22Rv1 (cell line): ENCODE measurements at regions not wholly inside any gene's neighbourhood (a gene's known extent, or its start where the extent isn't known, plus 50 kb on each side); places are given as distances from the start of the nearest gene placed in this dataset.

Source experiments
- H3K27ac ChIP-seq: fragments of 450-650 bp; 2 replicates; pipeline ENCODE4 v1.5.1; 2017
- CTCF ChIP-seq: fragments of 450-650 bp; IDR thresholded peaks from 2 replicates; pipeline ENCODE4 v1.5.1; 2017; ENCODE audit warnings: mild to moderate bottlenecking
- ZFX ChIP-seq: fragments of 450-650 bp; IDR thresholded peaks from 2 replicates; pipeline ENCODE4 v1.6.1; 2017; ENCODE audit warnings: antibody characterized with exemption, borderline replicate concordance

GRCh38 chr6:97401533-97401932, 118.5 kb upstream of the MMS22L start:
- TF ChIP-seq ZFX (no peak), CTCF (no peak)

GRCh38 chr6:97405818-97406409, 122.9 kb upstream of the MMS22L start:
- peak overlapping the region; percentile 75 for H3K27ac ChIP-seq

More at GRCh38 chr6:97401533-97401932, 118.5 kb upstream of the MMS22L start:
- 0 out of 2 replicates have a peak overlapping the region, but pooled peaks have one; percentile 6 for H3K27ac ChIP-seq

GRCh38 chr6:97406633-97407032, 123.6 kb upstream of the MMS22L start:
- H3K27ac ChIP-seq: peak overlapping the region; percentile 75
- TF ChIP-seq ZFX: no peak
- no peak for TF ChIP-seq CTCF

More at GRCh38 chr6:97405818-97406409, 122.9 kb upstream of the MMS22L start:
- no peak for TF ChIP-seq ZFX
- no peak for TF ChIP-seq CTCF

GRCh38 chr6:97411610-97412009, 128.6 kb upstream of the MMS22L start:
- no peak for TF ChIP-seq CTCF
- TF ChIP-seq ZFX: no peak
- H3K27ac ChIP-seq: no peak overlapping the region

GRCh38 chr6:97412511-97412910, 129.5 kb upstream of the MMS22L start:
- no peak overlapping the region for H3K27ac ChIP-seq
- TF ChIP-seq CTCF (no peak), ZFX (no peak)

GRCh38 chr6:97422171-97422570, 139.2 kb upstream of the MMS22L start:
- no peak overlapping the region for H3K27ac ChIP-seq
- TF ChIP-seq CTCF (no peak), ZFX (no peak)

- TF ChIP-seq CTCF: no peak
- TF ChIP-seq ZFX: no peak
- H3K27ac ChIP-seq: no peak overlapping the region
These were observed 140.2 kb upstream of the MMS22L start for GRCh38 chr6:97423190-97423589.
